HK-2 (cell line): ENCODE measurements at regions not wholly inside any gene's neighbourhood (a gene's known extent, or its start where the extent isn't known, plus 50 kb on each side); places are given as distances from the start of the nearest gene placed in this dataset.

ENCODE experiments used
- DNase-seq: peaks from one replicate; pipeline ENCODE4 v3.0.0-alpha.2; 2018; ENCODE audit not compliant: unreplicated experiment

GRCh38 chr1:227374846-227375245, 56.6 kb upstream of the CDC42BPA start:
- no peak for DNase-seq

- no peak for DNase-seq
Measured at GRCh38 chr1:227372726-227373130, 54.4 kb upstream of the CDC42BPA start.

GRCh38 chr1:227370533-227371254, 52.4 kb upstream of the CDC42BPA start:
- no peak for DNase-seq

- no peak for DNase-seq
Measured at GRCh38 chr1:227369102-227369760, 50.9 kb upstream of the CDC42BPA start.
